ENCODE measurements at regions not wholly inside any gene's neighbourhood (a gene's known extent, or its start where the extent isn't known, plus 50 kb on each side); places are given as distances from the start of the nearest gene placed in this dataset.

DNA sequence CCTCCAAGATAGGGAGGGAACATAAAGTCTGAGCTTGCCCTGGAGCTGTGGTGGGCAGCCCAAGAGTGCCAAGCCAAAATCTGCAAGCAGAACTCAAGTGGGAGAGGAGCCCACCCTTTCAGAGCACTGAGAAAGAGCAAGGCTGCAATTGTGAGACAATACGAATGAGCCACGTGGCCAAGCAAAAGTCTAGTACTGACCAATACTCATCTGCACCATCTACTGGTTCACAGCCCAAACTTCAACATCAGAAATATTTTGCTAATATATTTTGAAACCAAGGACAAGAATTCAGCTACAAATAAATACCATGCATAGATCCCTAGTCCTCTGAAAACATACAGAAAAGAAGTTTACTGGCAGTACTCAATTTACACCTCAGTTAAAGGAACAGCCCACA is 696.2 kb upstream of the COX7C start:
- no peak overlapping the region for H3K4me3 ChIP-seq
- H3K36me3 ChIP-seq (ENCODE audit: control insufficient read depth, insufficient read depth, low read length): no peaks in the 10 kb centered on the region
- ChIA-PET POLR2A (no interaction called here), CTCF (ENCODE audit: low intra/inter-chr PET ratio) (interaction anchor here (0.7 kb wide), 1 partner anchor 45 kb away, joined by 3 read pairs; no protein-coding TSS in a partner anchor)
- no peak overlapping the region for H3K9ac ChIP-seq (ENCODE audit: insufficient read depth in 1 of 2, low read depth in 2 of 2, low read length in 2 of 2)
- no peak overlapping the region for H2AFZ ChIP-seq (ENCODE audit: low read depth, low read length)
- H3K9me3 ChIP-seq (replicated peaks; ENCODE audit: control insufficient read depth, insufficient read depth, low read depth, low read length): no peaks in the 10 kb centered on the region; the same call in 1 of the 2 replicates
- no peak overlapping the region for H3K4me2 ChIP-seq (ENCODE audit: insufficient read depth, low read length)
- no peaks in the 10 kb centered on the region for H3K27me3 ChIP-seq (ENCODE audit: control insufficient read depth in 2 of 2, insufficient read depth in 2 of 2, low read length in 2 of 2)
- no peak overlapping the region for H3K27ac ChIP-seq (ENCODE audit: extremely low read depth, low read depth, low read length)
- DNase-seq (ENCODE audit: extremely low read depth in 1 of 4, low spot score in 3 of 4) (no peak), ATAC-seq (no peak), FAIRE-seq (no peak)
- WGBS (ENCODE audit: insufficient coverage, low coverage, missing lambda C conversion rate): 0% methylated on average over 2 of the region's 2 CpGs
- BruUV-seq (replicated peaks): no TSS peak
- TF ChIP-seq CTCF (IDR thresholded peaks at IDR 0.05 in 2 of 3, conservative IDR thresholded peaks at IDR 0.05 in 1 of 3; ENCODE audit: insufficient read depth in 2 of 3, low read depth in 1 of 3, low read length in 3 of 3) (peak in 1 of 3 experiments; percentile 14; a peak in 1 of 6 replicates), USF2 (CRISPR knock-in tag; IDR thresholded peaks at IDR 0.05) (peak; percentile 23; the same call in 1 of the 2 replicates), TFE3 (CRISPR knock-in tag; IDR thresholded peaks at IDR 0.05) (no peak), RAD21 (CRISPR knock-in tag; conservative IDR thresholded peaks at IDR 0.05 in 1 of 2, IDR thresholded peaks at IDR 0.05 in 1 of 2) (peak in 1 of 2 experiments; percentile 31; a peak in 1 of 4 replicates)
- TF ChIP-seq, protein P1, sequence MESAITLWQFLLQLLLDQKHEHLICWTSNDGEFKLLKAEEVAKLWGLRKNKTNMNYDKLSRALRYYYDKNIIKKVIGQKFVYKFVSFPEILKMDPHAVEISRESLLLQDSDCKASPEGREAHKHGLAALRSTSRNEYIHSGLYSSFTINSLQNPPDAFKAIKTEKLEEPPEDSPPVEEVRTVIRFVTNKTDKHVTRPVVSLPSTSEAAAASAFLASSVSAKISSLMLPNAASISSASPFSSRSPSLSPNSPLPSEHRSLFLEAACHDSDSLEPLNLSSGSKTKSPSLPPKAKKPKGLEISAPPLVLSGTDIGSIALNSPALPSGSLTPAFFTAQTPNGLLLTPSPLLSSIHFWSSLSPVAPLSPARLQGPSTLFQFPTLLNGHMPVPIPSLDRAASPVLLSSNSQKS (CRISPR knock-in tag; IDR thresholded peaks at IDR 0.05): no peak
- intact Hi-C loops (cut with micrococcal nuclease) (no loop called here), in situ Hi-C loops (cut with MboI) (no loop called here)
- no peaks in the 10 kb centered on the region for H3K9me1 ChIP-seq (ENCODE audit: control insufficient read depth, insufficient read depth, low read length)
- no peaks in the 10 kb centered on the region for H3K4me1 ChIP-seq (replicated peaks in 1 of 2; ENCODE audit: control insufficient read depth in 2 of 2, insufficient read depth in 2 of 2, low read length in 2 of 2)
- H4K20me1 ChIP-seq (replicated peaks; ENCODE audit: control insufficient read depth, insufficient read depth, low read length): no peaks in the 10 kb centered on the region
- H3K79me2 ChIP-seq (ENCODE audit: control insufficient read depth, insufficient read depth, low read length): no peaks in the 10 kb centered on the region
